Endothelial cell of umbilical vein (primary cell): ENCODE measurements at regions not wholly inside any gene's neighbourhood (a gene's known extent, or its start where the extent isn't known, plus 50 kb on each side); places are given as distances from the start of the nearest gene placed in this dataset.

Experiments
- BruUV-seq: library from RNA; stranded (reverse); fragments of 400-500 nt; replicated peaks from 2 replicates; lab custom pipeline; 2021; lab: Mats Ljungman, UMichigan
- CTCF ChIA-PET: fragments of 300-600, 350-600 bp; sonication (Branson Sonifier 250); formaldehyde crosslinking; loops from one replicate; lab custom pipeline; 2021; ENCODE audit warnings: antibody characterized with exemption, inconsistent platforms; lab: Charles Lee
- POLR2A ChIA-PET: fragments of 300-600, 350-600 bp; sonication (Branson Sonifier 250); formaldehyde crosslinking; loops from one replicate; lab custom pipeline; 2021; ENCODE audit warnings: antibody characterized with exemption, inconsistent platforms; lab: Charles Lee
- DNase-seq: peaks from one replicate; pipeline ENCODE4 v3.0.0-alpha.2; 2011; ENCODE audit warnings: low read depth, low spot score
- FAIRE-seq: peaks from 2 replicates; lab custom pipeline; 2011; peaks lifted over from hg19 to GRCh38; lab: Jason Lieb, UNC
- H2AFZ ChIP-seq: 2 replicates; pipeline ENCODE4 v1.6.0; 2012; ENCODE audit warnings: low read depth, low read length, control low read depth, inconsistent platforms
- H3K27ac ChIP-seq: 2 replicates; pipeline ENCODE4 v1.5.1; 2011; ENCODE audit warnings: low read depth, mild to moderate bottlenecking, control low read depth, low read length, moderate library complexity; ENCODE audit not compliant: insufficient read depth
- H3K27me3 ChIP-seq, 2 experiments: 2 replicates each; pipeline versions ENCODE4 v1.6.0 to v1.6.1; 2011; ENCODE audit warnings: low read length in 2 of 2, mixed read lengths in 1 of 2; ENCODE audit not compliant: control insufficient read depth in 2 of 2, insufficient read depth in 2 of 2
- H3K36me3 ChIP-seq, 2 experiments: 2 replicates in 1 of 2; 3 replicates in 1 of 2; pipeline ENCODE4 v1.5.1; 2011; ENCODE audit warnings: low read length in 2 of 2, mild to moderate bottlenecking in 1 of 2, moderate library complexity in 1 of 2; ENCODE audit not compliant: control insufficient read depth in 2 of 2, insufficient read depth in 2 of 2; ENCODE audit errors: extremely low read depth in 1 of 2
- H3K4me1 ChIP-seq: 3 replicates; pipeline ENCODE4 v1.5.1; 2011; ENCODE audit warnings: mild to moderate bottlenecking, low read length; ENCODE audit not compliant: control insufficient read depth, insufficient read depth; ENCODE audit errors: extremely low read depth
- H3K4me2 ChIP-seq: 2 replicates; pipeline ENCODE4 v1.6.1; 2011; ENCODE audit warnings: low read length, control low read depth, mixed read lengths; ENCODE audit not compliant: insufficient read depth
- H3K4me3 ChIP-seq, 3 experiments: fragments of 200-600 bp in 1 of 3; sonication (generic), shearing (Covaris generic) in 1 of 3; replicated peaks in 1 of 3; 2 replicates each; pipeline ENCODE4 v1.5.1; 2011 to 2016; ENCODE audit warnings: control low read depth in 3 of 3, low read length in 3 of 3, mild to moderate bottlenecking in 2 of 3, inconsistent platforms in 1 of 3, low read depth in 1 of 3, moderate library complexity in 1 of 3; ENCODE audit not compliant: insufficient read depth in 1 of 3
- H3K79me2 ChIP-seq: 2 replicates; pipeline ENCODE4 v1.6.0; 2012; ENCODE audit warnings: low read length, inconsistent platforms; ENCODE audit not compliant: control insufficient read depth, insufficient read depth
- H3K9ac ChIP-seq: replicated peaks from 2 replicates; pipeline ENCODE3; 2011; ENCODE audit warnings: low read length, control low read depth; ENCODE audit not compliant: insufficient read depth; ENCODE audit errors: extremely low read depth
- H3K9me1 ChIP-seq: replicated peaks from 3 replicates; pipeline ENCODE4 v1.6.0; 2011; ENCODE audit warnings: mild to moderate bottlenecking, low read length; ENCODE audit not compliant: control insufficient read depth, insufficient read depth; ENCODE audit errors: extremely low read depth
- H3K9me3 ChIP-seq: replicated peaks from 2 replicates; pipeline ENCODE4 v1.5.1; 2012; ENCODE audit warnings: low read length, inconsistent platforms; ENCODE audit not compliant: control insufficient read depth, insufficient read depth
- H4K20me1 ChIP-seq: replicated peaks from 2 replicates; pipeline ENCODE3; 2011; ENCODE audit warnings: mild to moderate bottlenecking, low read length; ENCODE audit not compliant: control insufficient read depth, insufficient read depth; ENCODE audit errors: extremely low read depth
- EZH2 ChIP-seq: IDR thresholded peaks from 2 replicates; pipeline ENCODE4 v1.6.1; 2012; ENCODE audit warnings: borderline replicate concordance, low read depth, mild to moderate bottlenecking, moderate library complexity, low read length, inconsistent platforms; ENCODE audit not compliant: severe bottlenecking
- FOS ChIP-seq: IDR thresholded peaks from 2 replicates; pipeline ENCODE4 v1.6.1; 2011; ENCODE audit warnings: mild to moderate bottlenecking, low read length, moderate library complexity, borderline replicate concordance; ENCODE audit not compliant: insufficient read depth
- GATA2 ChIP-seq: IDR thresholded peaks from 2 replicates; pipeline ENCODE4 v1.7.0; 2011; ENCODE audit warnings: low read depth, mild to moderate bottlenecking, moderate library complexity, mixed read lengths, low read length; ENCODE audit not compliant: insufficient read length, insufficient read depth
- JUN ChIP-seq: IDR thresholded peaks from 2 replicates; pipeline ENCODE4 v1.6.1; 2011; ENCODE audit warnings: borderline replicate concordance, low read depth; ENCODE audit not compliant: insufficient read length, insufficient read depth
- MYC ChIP-seq: IDR thresholded peaks from one replicate; pipeline ENCODE4 v1.6.1; 2011; ENCODE audit warnings: mild to moderate bottlenecking, low read depth, low read length
- POLR2A ChIP-seq: IDR thresholded peaks from 2 replicates; pipeline ENCODE4 v1.6.1; 2012; ENCODE audit warnings: low read depth, mild to moderate bottlenecking, control low read depth, low read length
- POLR2AphosphoS5 ChIP-seq: IDR thresholded peaks from 2 replicates; pipeline ENCODE4 v1.6.1; 2012; ENCODE audit warnings: low read depth, mild to moderate bottlenecking, control low read depth, low read length, moderate library complexity; ENCODE audit not compliant: insufficient read depth
- dilution Hi-C: fragments of 300-500 bp; cut with MboI; formaldehyde crosslinking; loops from one replicate; pipeline ENCODE4 v1.15.0; 2019; ENCODE audit warnings: low sequenced_read_pairs; ENCODE audit not compliant: extremely low pct_ligation_motif_present
- intact Hi-C: fragments of 100-400 bp; cut with micrococcal nuclease; formaldehyde crosslinking; loops from one replicate; pipeline ENCODE4 v1.10.0; 2022
- TF ChIP-seq, protein P1 (sequence below), 2 donors: IDR thresholded peaks; 1 replicate in 1 of 2; 2 replicates in 1 of 2; pipeline ENCODE4 v1.5.1; 2011; ENCODE audit warnings: low read length in 2 of 2, mild to moderate bottlenecking in 2 of 2, moderate library complexity in 2 of 2, control low read depth in 1 of 2, inconsistent platforms in 1 of 2, low read depth in 1 of 2; ENCODE audit not compliant: insufficient read depth in 1 of 2; ENCODE audit errors: extremely low read depth in 1 of 2
- TF ChIP-seq, protein P2 (sequence below): IDR thresholded peaks from 2 replicates; pipeline ENCODE4 v1.6.1; 2011; ENCODE audit not compliant: insufficient read depth, insufficient read length

DNA sequence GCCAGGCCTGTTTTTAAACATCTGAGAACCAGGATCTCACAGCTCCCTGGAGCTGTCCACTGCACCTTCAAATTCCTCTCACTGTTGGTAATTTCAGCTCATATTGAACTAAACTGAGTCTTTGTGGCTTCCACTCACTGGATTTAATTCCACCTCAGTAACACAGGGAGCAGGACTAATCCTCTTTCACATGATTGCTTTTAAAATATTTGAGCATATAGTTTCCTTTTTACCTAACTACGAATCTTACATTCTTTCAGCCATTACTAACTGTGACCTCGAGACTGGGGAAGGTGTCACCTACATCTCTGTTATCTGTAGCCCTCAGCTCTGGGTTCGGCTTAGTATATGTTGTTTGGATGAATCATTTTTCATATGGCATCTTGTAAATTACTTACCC is 194.3 kb upstream of the C2CD4B start:
- Histone ChIP-seq H3K4me3 (no peak overlapping the region), H3K27ac (no peak overlapping the region), H4K20me1 (no peaks in the 10 kb centered on the region), H3K4me1 (no peaks in the 10 kb centered on the region), H3K27me3 (no peaks in the 10 kb centered on the region), H3K9ac (no peak overlapping the region), H2AFZ (no peak overlapping the region), H3K36me3 (no peaks in the 10 kb centered on the region), H3K9me3 (no peaks in the 10 kb centered on the region), H3K79me2 (no peaks in the 10 kb centered on the region), H3K9me1 (no peaks in the 10 kb centered on the region), H3K4me2 (no peak overlapping the region)
- intact Hi-C loops: no loop called here
- FAIRE-seq (no peak), DNase-seq (no peak)
- POLR2A ChIA-PET: no interaction called here
- CTCF ChIA-PET: interaction anchor here (0.8 to 1.3 kb wide), 2 partner anchors 15 to 53 kb away, joined by 3 to 4 read pairs; no protein-coding TSS in a partner anchor
- no peak for TF ChIP-seq JUN
- no peak for TF ChIP-seq GATA2
- no peak for TF ChIP-seq POLR2AphosphoS5
- no peak for TF ChIP-seq POLR2A
- no peak for TF ChIP-seq EZH2
- TF ChIP-seq, protein P1, sequence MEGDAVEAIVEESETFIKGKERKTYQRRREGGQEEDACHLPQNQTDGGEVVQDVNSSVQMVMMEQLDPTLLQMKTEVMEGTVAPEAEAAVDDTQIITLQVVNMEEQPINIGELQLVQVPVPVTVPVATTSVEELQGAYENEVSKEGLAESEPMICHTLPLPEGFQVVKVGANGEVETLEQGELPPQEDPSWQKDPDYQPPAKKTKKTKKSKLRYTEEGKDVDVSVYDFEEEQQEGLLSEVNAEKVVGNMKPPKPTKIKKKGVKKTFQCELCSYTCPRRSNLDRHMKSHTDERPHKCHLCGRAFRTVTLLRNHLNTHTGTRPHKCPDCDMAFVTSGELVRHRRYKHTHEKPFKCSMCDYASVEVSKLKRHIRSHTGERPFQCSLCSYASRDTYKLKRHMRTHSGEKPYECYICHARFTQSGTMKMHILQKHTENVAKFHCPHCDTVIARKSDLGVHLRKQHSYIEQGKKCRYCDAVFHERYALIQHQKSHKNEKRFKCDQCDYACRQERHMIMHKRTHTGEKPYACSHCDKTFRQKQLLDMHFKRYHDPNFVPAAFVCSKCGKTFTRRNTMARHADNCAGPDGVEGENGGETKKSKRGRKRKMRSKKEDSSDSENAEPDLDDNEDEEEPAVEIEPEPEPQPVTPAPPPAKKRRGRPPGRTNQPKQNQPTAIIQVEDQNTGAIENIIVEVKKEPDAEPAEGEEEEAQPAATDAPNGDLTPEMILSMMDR (IDR thresholded peaks at IDR 0.05; ENCODE audit: extremely low read depth in 1 of 2, insufficient read depth in 1 of 2, low read depth in 1 of 2, low read length in 2 of 2): no peak
- no peak for TF ChIP-seq MYC
- TF ChIP-seq FOS: no peak
- TF ChIP-seq, protein P2, sequence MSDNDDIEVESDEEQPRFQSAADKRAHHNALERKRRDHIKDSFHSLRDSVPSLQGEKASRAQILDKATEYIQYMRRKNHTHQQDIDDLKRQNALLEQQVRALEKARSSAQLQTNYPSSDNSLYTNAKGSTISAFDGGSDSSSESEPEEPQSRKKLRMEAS: no peak
- BruUV-seq: no TSS peak
- dilution Hi-C loops: no loop called here
